AG04450 (cell line): ENCODE measurements at regions not wholly inside any gene's neighbourhood (a gene's known extent, or its start where the extent isn't known, plus 50 kb on each side); places are given as distances from the start of the nearest gene placed in this dataset.

ENCODE experiments used
- CTCF ChIA-PET: fragments of 300-600, 350-600 bp; formaldehyde crosslinking; extraction: SDS; loops from one replicate; lab custom pipeline; 2022; ENCODE audit warnings: antibody characterized with exemption, inconsistent platforms; lab: Charles Lee
- POLR2A ChIA-PET: fragments of 350-600 bp; formaldehyde crosslinking; extraction: SDS; loops from one replicate; lab custom pipeline; 2021; ENCODE audit warnings: antibody characterized with exemption, inconsistent platforms; lab: Yijun Ruan, JAX
- DNase-seq: peaks from one replicate; pipeline ENCODE4 v3.0.0-alpha.2; 2011; ENCODE audit warnings: low read depth, low spot score
- H3K27ac ChIP-seq: one replicate; pipeline ENCODE4 v1.5.1; 2012; ENCODE audit warnings: low read depth, low read length, control low read depth
- H3K27me3 ChIP-seq: one replicate; pipeline ENCODE4 v1.6.0; 2012; ENCODE audit warnings: low read length; ENCODE audit not compliant: control insufficient read depth, insufficient read depth
- H3K4me3 ChIP-seq: 2 replicates; pipeline ENCODE4 v1.5.1; 2011; ENCODE audit warnings: mild to moderate bottlenecking, low read depth, low read length, control low read depth
- H3K9me3 ChIP-seq: 2 replicates; pipeline ENCODE4 v1.5.1; 2012; ENCODE audit warnings: low read length; ENCODE audit not compliant: control insufficient read depth, insufficient read depth
- TF ChIP-seq, protein P1 (sequence below): IDR thresholded peaks from 2 replicates; pipeline ENCODE4 v1.5.1; 2011; ENCODE audit warnings: low read depth, low read length, control low read depth, inconsistent platforms

DNA sequence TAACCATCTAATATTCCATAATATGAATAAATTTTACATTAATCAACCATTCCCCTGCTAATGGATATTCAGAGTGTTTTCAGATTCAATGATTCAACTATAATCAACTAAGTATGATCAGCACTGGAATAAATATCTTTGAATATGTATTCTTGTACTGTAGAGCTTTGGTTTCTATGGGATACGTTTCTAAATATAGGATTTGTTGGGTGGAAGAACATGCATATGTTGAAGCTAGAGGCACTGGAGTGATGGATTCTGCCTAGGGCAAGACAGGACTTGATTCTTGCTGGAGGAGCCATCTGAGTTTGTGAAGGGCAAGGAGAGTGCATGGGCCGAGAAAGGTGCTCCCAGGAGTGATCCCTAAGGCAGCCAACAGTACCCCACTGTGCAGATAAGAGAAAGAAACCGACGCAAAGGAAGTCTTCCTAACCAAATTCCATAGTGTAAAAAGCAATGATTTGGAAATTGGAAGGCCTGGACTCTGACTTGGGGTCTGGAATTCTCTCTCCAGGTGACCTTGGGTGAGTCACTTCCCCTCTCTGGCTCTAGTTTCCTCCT is 418.7 kb downstream of the PREX1 start:
- DNase-seq: no peak
- H3K27ac ChIP-seq: no peak overlapping the region
- TF ChIP-seq, protein P1, sequence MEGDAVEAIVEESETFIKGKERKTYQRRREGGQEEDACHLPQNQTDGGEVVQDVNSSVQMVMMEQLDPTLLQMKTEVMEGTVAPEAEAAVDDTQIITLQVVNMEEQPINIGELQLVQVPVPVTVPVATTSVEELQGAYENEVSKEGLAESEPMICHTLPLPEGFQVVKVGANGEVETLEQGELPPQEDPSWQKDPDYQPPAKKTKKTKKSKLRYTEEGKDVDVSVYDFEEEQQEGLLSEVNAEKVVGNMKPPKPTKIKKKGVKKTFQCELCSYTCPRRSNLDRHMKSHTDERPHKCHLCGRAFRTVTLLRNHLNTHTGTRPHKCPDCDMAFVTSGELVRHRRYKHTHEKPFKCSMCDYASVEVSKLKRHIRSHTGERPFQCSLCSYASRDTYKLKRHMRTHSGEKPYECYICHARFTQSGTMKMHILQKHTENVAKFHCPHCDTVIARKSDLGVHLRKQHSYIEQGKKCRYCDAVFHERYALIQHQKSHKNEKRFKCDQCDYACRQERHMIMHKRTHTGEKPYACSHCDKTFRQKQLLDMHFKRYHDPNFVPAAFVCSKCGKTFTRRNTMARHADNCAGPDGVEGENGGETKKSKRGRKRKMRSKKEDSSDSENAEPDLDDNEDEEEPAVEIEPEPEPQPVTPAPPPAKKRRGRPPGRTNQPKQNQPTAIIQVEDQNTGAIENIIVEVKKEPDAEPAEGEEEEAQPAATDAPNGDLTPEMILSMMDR: no peak
- H3K27me3 ChIP-seq: peaks cover 3% of the 10 kb centered on the region
- no peaks in the 10 kb centered on the region for H3K9me3 ChIP-seq
- H3K4me3 ChIP-seq: no peak overlapping the region
- POLR2A ChIA-PET: no interaction called here
- CTCF ChIA-PET: no interaction called here

DNA sequence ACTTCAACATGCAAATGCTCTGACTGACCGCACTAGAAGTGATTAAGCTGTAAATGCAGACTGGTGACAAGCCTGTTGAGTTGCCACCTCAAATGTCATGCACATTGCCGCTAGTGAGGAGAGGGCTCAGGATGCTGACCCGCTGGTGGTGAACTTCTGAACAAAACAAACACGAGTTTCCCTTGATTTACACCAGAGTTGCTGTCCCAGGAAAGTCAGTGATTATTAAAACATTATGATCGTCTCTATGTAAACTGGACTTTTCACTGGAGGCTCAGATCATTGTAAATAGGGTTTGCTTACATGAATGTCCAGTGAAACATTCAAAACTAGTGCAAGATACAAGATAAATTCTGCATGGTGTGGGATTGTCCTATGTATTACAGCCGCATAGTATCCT is 420.1 kb downstream of the PREX1 start:
- CTCF ChIA-PET: no interaction called here
- POLR2A ChIA-PET: no interaction called here
- H3K27ac ChIP-seq: no peak overlapping the region
- no peaks in the 10 kb centered on the region for H3K9me3 ChIP-seq
- TF ChIP-seq, protein P1: no peak
- H3K4me3 ChIP-seq: no peak overlapping the region
- no peak for DNase-seq
- peaks cover 3% of the 10 kb centered on the region for H3K27me3 ChIP-seq

DNA sequence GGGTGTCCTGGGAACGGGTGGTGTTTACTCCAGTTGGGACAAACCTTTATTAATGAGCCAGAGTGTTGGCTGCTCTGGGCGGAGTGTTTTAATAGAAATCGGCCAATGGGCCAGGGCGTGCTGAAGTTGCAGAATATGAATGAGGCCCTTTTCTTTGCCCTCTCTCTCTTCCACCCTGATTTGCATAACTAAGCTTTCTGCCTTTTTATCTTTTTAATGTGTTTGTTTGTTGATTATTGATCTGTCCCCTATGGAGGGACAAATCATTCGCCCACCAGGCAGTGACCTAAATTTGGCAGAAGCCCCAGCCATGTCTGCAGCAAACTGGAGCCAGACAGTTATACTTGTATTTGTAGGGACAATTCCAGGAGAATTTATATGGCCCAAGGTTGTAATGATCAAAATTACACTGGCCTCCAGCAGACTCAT is 420.9 kb downstream of the PREX1 start:
- Histone ChIP-seq H3K27ac (no peak overlapping the region), H3K9me3 (no peaks in the 10 kb centered on the region), H3K27me3 (peaks cover 3% of the 10 kb centered on the region), H3K4me3 (no peak overlapping the region)
- ChIA-PET CTCF (no interaction called here), POLR2A (no interaction called here)
- TF ChIP-seq, protein P1: no peak
- no peak for DNase-seq

DNA sequence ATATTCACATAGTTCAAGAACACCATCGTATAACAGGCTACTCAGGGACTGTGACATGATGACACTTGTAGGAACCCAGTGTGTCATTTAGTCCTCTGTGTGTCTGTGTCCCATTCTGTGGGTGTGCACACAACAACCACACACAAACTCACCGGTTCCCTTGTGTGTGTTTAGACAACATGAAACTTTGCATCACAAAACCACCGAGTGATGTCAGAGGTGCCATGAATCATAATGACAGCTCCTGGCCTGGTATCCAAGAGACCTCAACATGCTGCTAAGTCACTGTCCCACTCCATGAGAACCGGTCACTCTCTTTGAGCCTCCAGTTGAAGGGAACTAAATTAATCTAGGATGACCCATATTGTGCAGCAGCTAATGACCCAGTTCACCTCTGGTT is 421.3 kb downstream of the PREX1 start:
- Histone ChIP-seq H3K27ac (no peak overlapping the region), H3K27me3 (peaks cover 3% of the 10 kb centered on the region), H3K4me3 (no peak overlapping the region), H3K9me3 (no peaks in the 10 kb centered on the region)
- DNase-seq: no peak
- POLR2A ChIA-PET: no interaction called here
- CTCF ChIA-PET: no interaction called here
- TF ChIP-seq, protein P1: no peak

DNA sequence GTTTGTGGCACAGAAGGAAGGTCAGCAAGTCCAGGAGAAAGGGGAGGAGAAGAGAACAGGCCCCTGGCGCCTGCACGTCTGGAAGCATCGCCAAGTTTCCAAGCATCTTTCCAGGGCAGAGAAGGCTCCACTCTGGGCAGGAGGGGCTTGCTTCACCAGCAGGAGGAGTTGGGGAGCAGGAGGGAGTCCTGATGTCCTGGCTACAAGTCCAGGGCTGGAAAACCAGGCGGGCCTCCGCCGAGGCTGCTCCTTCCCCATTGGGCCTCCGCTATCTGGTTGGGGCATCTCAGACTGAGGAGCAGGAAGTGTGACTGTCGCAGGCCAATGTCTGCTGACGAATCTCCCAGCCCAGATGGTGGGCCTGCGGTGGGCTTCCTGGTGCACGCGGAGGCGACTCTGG is 421.9 kb downstream of the PREX1 start:
- no peaks in the 10 kb centered on the region for H3K27me3 ChIP-seq
- no peak overlapping the region for H3K4me3 ChIP-seq
- no peak for DNase-seq
- ChIA-PET POLR2A (no interaction called here), CTCF (no interaction called here)
- TF ChIP-seq, protein P1: no peak
- H3K27ac ChIP-seq: no peak overlapping the region
- H3K9me3 ChIP-seq: no peaks in the 10 kb centered on the region
